ENCODE measurements at regions not wholly inside any gene's neighbourhood (a gene's known extent, or its start where the extent isn't known, plus 50 kb on each side); places are given as distances from the start of the nearest gene placed in this dataset.

DNA sequence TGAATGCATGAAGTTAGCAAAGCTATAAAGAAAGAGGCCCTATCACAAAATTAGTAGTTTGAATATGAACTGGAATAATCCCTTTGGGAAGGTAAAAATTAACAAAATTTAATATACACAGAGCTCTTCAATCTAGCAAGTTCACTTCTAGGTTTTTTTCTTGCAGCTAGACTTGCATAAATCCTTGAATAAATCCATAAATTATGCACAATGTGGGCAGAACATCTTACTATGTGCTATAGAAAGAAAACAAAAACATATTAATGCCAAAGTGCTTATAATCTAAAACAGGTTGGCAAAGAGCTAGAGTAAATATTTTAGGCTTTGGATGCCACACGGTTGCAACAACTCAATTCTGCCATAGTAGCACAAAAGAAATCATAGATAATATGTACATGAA is 138.5 kb upstream of the FREM1 start:
- Histone ChIP-seq H3K79me2 (ENCODE audit: insufficient read depth, low read length) (no peaks in the 10 kb centered on the region), H4K20me1 (ENCODE audit: insufficient read depth) (no peaks in the 10 kb centered on the region; the same call in 1 of the 2 replicates), H3K9me2 (ENCODE audit: insufficient read depth) (no peaks in the 10 kb centered on the region), H3K4me1 (ENCODE audit: control insufficient read depth in 1 of 2, insufficient read depth in 2 of 2, low read length in 2 of 2) (no peaks in the 10 kb centered on the region), H3K9ac (ENCODE audit: low read length) (no peak overlapping the region), H3K9me3 (ENCODE audit: control insufficient read depth in 1 of 2, insufficient read depth in 1 of 2, low read depth in 1 of 2, low read length in 2 of 2) (no peaks in the 10 kb centered on the region), H3K27ac (ENCODE audit: low read depth, low read length) (no peak overlapping the region), H3K4me3 (replicated peaks in 1 of 2; ENCODE audit: low read depth in 1 of 2, low read length in 2 of 2) (no peak overlapping the region), H2AFZ (ENCODE audit: low read depth, low read length, poor library complexity, severe bottlenecking) (no peak overlapping the region), H3K36me3 (ENCODE audit: control insufficient read depth in 1 of 2, insufficient read depth in 2 of 2, low read length in 2 of 2) (no peaks in the 10 kb centered on the region), H3K27me3 (ENCODE audit: insufficient read depth, low read length) (peaks cover 11% of the 10 kb centered on the region), H3K4me2 (ENCODE audit: low read length) (no peak overlapping the region)
- TF ChIP-seq POLR2AphosphoS5 (IDR thresholded peaks at IDR 0.05; ENCODE audit: low read depth, low read length) (no peak), CBX3 (IDR thresholded peaks at IDR 0.05; ENCODE audit: low read depth) (no peak), EZH2phosphoT487 (IDR thresholded peaks at IDR 0.05; ENCODE audit: borderline replicate concordance) (no peak), YY1 (IDR thresholded peaks at IDR 0.05; ENCODE audit: extremely low read depth, insufficient replicate concordance, low read depth, low read length) (no peak), JUND (IDR thresholded peaks at IDR 0.05) (no peak), CEBPB (IDR thresholded peaks at IDR 0.05; ENCODE audit: low read depth) (no peak), ZNF274 (IDR thresholded peaks at IDR 0.05; ENCODE audit: low read depth, low read length) (no peak), POLR2A (IDR thresholded peaks at IDR 0.05; ENCODE audit: borderline replicate concordance, extremely low read depth, insufficient read depth, insufficient read length) (no peak), SRF (IDR thresholded peaks at IDR 0.05; ENCODE audit: low read depth) (no peak), ELF1 (IDR thresholded peaks at IDR 0.05; ENCODE audit: borderline replicate concordance, low read depth) (no peak), SIN3A (IDR thresholded peaks at IDR 0.05; ENCODE audit: low read depth) (no peak), RAD21 (IDR thresholded peaks at IDR 0.05; ENCODE audit: low read depth) (no peak), EZH2 (IDR thresholded peaks at IDR 0.05) (no peak), FOSL1 (IDR thresholded peaks at IDR 0.05; ENCODE audit: low read depth) (no peak), EGR1 (IDR thresholded peaks at IDR 0.05; ENCODE audit: low read depth) (no peak), SP1 (IDR thresholded peaks at IDR 0.05; ENCODE audit: low read depth) (no peak), ZFX (IDR thresholded peaks at IDR 0.05) (no peak)
- TF ChIP-seq, protein P1, sequence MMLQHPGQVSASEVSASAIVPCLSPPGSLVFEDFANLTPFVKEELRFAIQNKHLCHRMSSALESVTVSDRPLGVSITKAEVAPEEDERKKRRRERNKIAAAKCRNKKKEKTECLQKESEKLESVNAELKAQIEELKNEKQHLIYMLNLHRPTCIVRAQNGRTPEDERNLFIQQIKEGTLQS (IDR thresholded peaks at IDR 0.05) = no peak
- TF ChIP-seq, protein P2, sequence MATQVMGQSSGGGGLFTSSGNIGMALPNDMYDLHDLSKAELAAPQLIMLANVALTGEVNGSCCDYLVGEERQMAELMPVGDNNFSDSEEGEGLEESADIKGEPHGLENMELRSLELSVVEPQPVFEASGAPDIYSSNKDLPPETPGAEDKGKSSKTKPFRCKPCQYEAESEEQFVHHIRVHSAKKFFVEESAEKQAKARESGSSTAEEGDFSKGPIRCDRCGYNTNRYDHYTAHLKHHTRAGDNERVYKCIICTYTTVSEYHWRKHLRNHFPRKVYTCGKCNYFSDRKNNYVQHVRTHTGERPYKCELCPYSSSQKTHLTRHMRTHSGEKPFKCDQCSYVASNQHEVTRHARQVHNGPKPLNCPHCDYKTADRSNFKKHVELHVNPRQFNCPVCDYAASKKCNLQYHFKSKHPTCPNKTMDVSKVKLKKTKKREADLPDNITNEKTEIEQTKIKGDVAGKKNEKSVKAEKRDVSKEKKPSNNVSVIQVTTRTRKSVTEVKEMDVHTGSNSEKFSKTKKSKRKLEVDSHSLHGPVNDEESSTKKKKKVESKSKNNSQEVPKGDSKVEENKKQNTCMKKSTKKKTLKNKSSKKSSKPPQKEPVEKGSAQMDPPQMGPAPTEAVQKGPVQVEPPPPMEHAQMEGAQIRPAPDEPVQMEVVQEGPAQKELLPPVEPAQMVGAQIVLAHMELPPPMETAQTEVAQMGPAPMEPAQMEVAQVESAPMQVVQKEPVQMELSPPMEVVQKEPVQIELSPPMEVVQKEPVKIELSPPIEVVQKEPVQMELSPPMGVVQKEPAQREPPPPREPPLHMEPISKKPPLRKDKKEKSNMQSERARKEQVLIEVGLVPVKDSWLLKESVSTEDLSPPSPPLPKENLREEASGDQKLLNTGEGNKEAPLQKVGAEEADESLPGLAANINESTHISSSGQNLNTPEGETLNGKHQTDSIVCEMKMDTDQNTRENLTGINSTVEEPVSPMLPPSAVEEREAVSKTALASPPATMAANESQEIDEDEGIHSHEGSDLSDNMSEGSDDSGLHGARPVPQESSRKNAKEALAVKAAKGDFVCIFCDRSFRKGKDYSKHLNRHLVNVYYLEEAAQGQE (IDR thresholded peaks at IDR 0.05; ENCODE audit: low read depth) = no peak
- TF ChIP-seq, protein P3, sequence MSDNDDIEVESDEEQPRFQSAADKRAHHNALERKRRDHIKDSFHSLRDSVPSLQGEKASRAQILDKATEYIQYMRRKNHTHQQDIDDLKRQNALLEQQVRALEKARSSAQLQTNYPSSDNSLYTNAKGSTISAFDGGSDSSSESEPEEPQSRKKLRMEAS (IDR thresholded peaks at IDR 0.05) = no peak
- no peak for ATAC-seq
- no TSS peak for BruUV-seq (replicated peaks)
- intact Hi-C loops (cut with micrococcal nuclease) = no loop called here
- ChIA-PET CTCF (no interaction called here), RAD21 (ENCODE audit: low non-redundant PET in 1 of 2, low total read pairs in 2 of 2, uncharacterized antibody in 2 of 2, unreplicated experiment in 2 of 2) (no interaction called here), POLR2A (interaction anchor here (1.3 kb wide), 1 partner anchor 11 kb away, joined by 3 read pairs; no protein-coding TSS in a partner anchor)
- DNase-seq (ENCODE audit: low read depth, low spot score) = no peak

Measured in HCT116 (cell line).